Endodermal cell (in vitro differentiated cells): ENCODE measurements at regions not wholly inside any gene's neighbourhood (a gene's known extent, or its start where the extent isn't known, plus 50 kb on each side); places are given as distances from the start of the nearest gene placed in this dataset.

Experiments used
- DNase-seq: peaks from one replicate; pipeline ENCODE4 v3.0.0-alpha.2; 2017
- H3K27ac ChIP-seq: 2 replicates; pipeline ENCODE4 v1.5.1; 2013; ENCODE audit warnings: mild to moderate bottlenecking, low read depth, low read length, moderate library complexity
- H3K27me3 ChIP-seq: 2 replicates; pipeline ENCODE4 v1.6.1; 2013; ENCODE audit warnings: mild to moderate bottlenecking, low read length, moderate library complexity; ENCODE audit not compliant: insufficient read depth, control insufficient read depth, poor library complexity, severe bottlenecking
- H3K36me3 ChIP-seq: 2 replicates; pipeline ENCODE4 v1.7.0; 2013; ENCODE audit warnings: mild to moderate bottlenecking, low read length, moderate library complexity; ENCODE audit not compliant: control insufficient read depth, insufficient read depth
- H3K4me1 ChIP-seq: one replicate; pipeline ENCODE4 v1.7.0; 2013; ENCODE audit warnings: low read length; ENCODE audit not compliant: control insufficient read depth, insufficient read depth
- H3K4me3 ChIP-seq: 2 replicates; pipeline ENCODE4 v1.5.1; 2013; ENCODE audit warnings: mild to moderate bottlenecking, low read length, moderate library complexity
- H3K9ac ChIP-seq: 2 replicates; pipeline ENCODE4 v1.6.1; 2013; ENCODE audit warnings: mild to moderate bottlenecking, low read length, moderate library complexity; ENCODE audit not compliant: poor library complexity, severe bottlenecking; ENCODE audit errors: extremely low read depth
- H3K9me3 ChIP-seq: 2 replicates; pipeline ENCODE4 v1.6.1; 2013; ENCODE audit warnings: mild to moderate bottlenecking, low read length, moderate library complexity; ENCODE audit not compliant: control insufficient read depth
- H3K27ac Mint-ChIP-seq: 2 replicates; pipeline ENCODE4 v1.8.0; 2020; ENCODE audit warnings: mixed read lengths
- H3K27me3 Mint-ChIP-seq: 2 replicates; pipeline ENCODE4 v1.8.0; 2021; ENCODE audit warnings: mild to moderate bottlenecking, mixed read lengths; ENCODE audit not compliant: insufficient read depth
- H3K36me3 Mint-ChIP-seq: 2 replicates; pipeline ENCODE4 v1.8.0; 2020; ENCODE audit warnings: low read depth, mixed read lengths
- H3K4me1 Mint-ChIP-seq: 2 replicates; pipeline ENCODE4 v1.8.0; 2020; ENCODE audit warnings: mixed read lengths
- H3K4me3 Mint-ChIP-seq: 2 replicates; pipeline ENCODE4 v1.8.0; 2020; ENCODE audit warnings: mild to moderate bottlenecking, moderate library complexity, mixed read lengths
- H3K9me3 Mint-ChIP-seq: 2 replicates; pipeline ENCODE4 v1.8.0; 2020; ENCODE audit warnings: mild to moderate bottlenecking, mixed read lengths
- CTCF ChIP-seq: fragments of 200-600 bp; sonication (generic); conservative IDR thresholded peaks from 2 replicates; pipeline ENCODE4 v1.5.0; 2021; ENCODE audit warnings: antibody characterized with exemption, mild to moderate bottlenecking
- WGBS, 2 experiments: methylation state at CpG; one replicate each; pipeline versions ENCODE4 v1.1.5 to v1.1.7; 2013; ENCODE audit warnings: missing lambda C conversion rate in 2 of 2, mixed read lengths in 1 of 2; ENCODE audit not compliant: insufficient coverage in 1 of 2, insufficient read length in 1 of 2; 5-methylcytosine and 5-hydroxymethylcytosine counted together

- H3K27ac Mint-ChIP-seq: no peak overlapping the region
- peaks cover 27% of the 10 kb centered on the region for H3K4me1 Mint-ChIP-seq
- Histone ChIP-seq H3K9ac (no peak overlapping the region), H3K27me3 (no peaks in the 10 kb centered on the region), H3K4me3 (no peak overlapping the region), H3K4me1 (peaks cover 5% of the 10 kb centered on the region), H3K27ac (no peak overlapping the region), H3K36me3 (no peaks in the 10 kb centered on the region), H3K9me3 (peaks cover 6% of the 10 kb centered on the region)
- H3K36me3 Mint-ChIP-seq: no peaks in the 10 kb centered on the region
- TF ChIP-seq CTCF: no peak
- WGBS, 2 experiments: 100% methylated on average over 1 of the region's 2 CpGs; no CpG with 5 or more reads in 1 of the 2 experiments
- peaks cover 2% of the 10 kb centered on the region for H3K9me3 Mint-ChIP-seq
- DNase-seq: no peak
- H3K27me3 Mint-ChIP-seq: no peaks in the 10 kb centered on the region
- no peak overlapping the region for H3K4me3 Mint-ChIP-seq
Observed at GRCh38 chr1:82861749-82862148, 1061.0 kb downstream of the ADGRL2 start.

- no peak overlapping the region for H3K4me3 Mint-ChIP-seq
- peaks cover 8% of the 10 kb centered on the region for H3K9me3 Mint-ChIP-seq
- no peak for DNase-seq
- H3K4me1 Mint-ChIP-seq: peaks cover 24% of the 10 kb centered on the region
- no peak for TF ChIP-seq CTCF
- no peaks in the 10 kb centered on the region for H3K27me3 ChIP-seq
- H3K36me3 Mint-ChIP-seq: peaks cover 2% of the 10 kb centered on the region
- H3K27ac ChIP-seq: no peak overlapping the region
- no peak overlapping the region for H3K27ac Mint-ChIP-seq
- WGBS, 2 experiments: 80 to 84% methylated on average over 2 to 4 of the region's 4 CpGs
- peaks cover 18% of the 10 kb centered on the region for H3K9me3 ChIP-seq
- peaks cover 5% of the 10 kb centered on the region for H3K4me1 ChIP-seq
- H3K36me3 ChIP-seq: no peaks in the 10 kb centered on the region
- H3K9ac ChIP-seq: no peak overlapping the region
- no peaks in the 10 kb centered on the region for H3K27me3 Mint-ChIP-seq
- no peak overlapping the region for H3K4me3 ChIP-seq
Observed at GRCh38 chr1:82858031-82858430, 1057.3 kb downstream of the ADGRL2 start.

GRCh38 chr1:82849460-82849859 is 1048.7 kb downstream of the ADGRL2 start:
- WGBS, 2 experiments: 89 to 91% methylated on average over 1 of the region's 2 CpGs

More at GRCh38 chr1:82849460-82849859, 1048.7 kb downstream of the ADGRL2 start:
- Mint-ChIP-seq H3K9me3 (peaks cover 2% of the 10 kb centered on the region), H3K36me3 (no peaks in the 10 kb centered on the region), H3K27me3 (no peaks in the 10 kb centered on the region), H3K4me3 (no peak overlapping the region), H3K27ac (no peak overlapping the region), H3K4me1 (peaks cover 19% of the 10 kb centered on the region)
- no peaks in the 10 kb centered on the region for H3K4me1 ChIP-seq
- no peak overlapping the region for H3K4me3 ChIP-seq
- H3K9me3 ChIP-seq: no peaks in the 10 kb centered on the region
- no peak overlapping the region for H3K27ac ChIP-seq
- H3K9ac ChIP-seq: no peak overlapping the region
- TF ChIP-seq CTCF: no peak
- no peak for DNase-seq
- H3K36me3 ChIP-seq: no peaks in the 10 kb centered on the region
- no peaks in the 10 kb centered on the region for H3K27me3 ChIP-seq
